Activated CD4-positive, alpha-beta T cell treated with anti-CD3 and anti-CD28 coated beads, Interleukin-2, amount 10 ng/mL, durations not matched to agents 7 days and 5 days (primary cell): ENCODE measurements at regions not wholly inside any gene's neighbourhood (a gene's known extent, or its start where the extent isn't known, plus 50 kb on each side); places are given as distances from the start of the nearest gene placed in this dataset.

Experiments used
- CTCF ChIA-PET: fragments of 350-600 bp; sonication (Branson Sonifier 250); formaldehyde crosslinking; loops from one replicate; lab custom pipeline; 2021; ENCODE audit warnings: antibody characterized with exemption; lab: Charles Lee
- POLR2A ChIA-PET: fragments of 350-600 bp; sonication (Branson Sonifier 250); formaldehyde crosslinking; loops from one replicate; lab custom pipeline; 2021; ENCODE audit warnings: antibody characterized with exemption; lab: Charles Lee
- DNase-seq: peaks from one replicate; pipeline ENCODE4 v3.0.0-alpha.2; 2020
- H3K27ac Mint-ChIP-seq: one replicate; pipeline ENCODE4 v1.8.0; 2021; ENCODE audit warnings: mild to moderate bottlenecking, moderate library complexity, mixed read lengths
- H3K27me3 Mint-ChIP-seq: one replicate; pipeline ENCODE4 v1.8.0; 2021; ENCODE audit warnings: mixed read lengths
- H3K36me3 Mint-ChIP-seq: one replicate; pipeline ENCODE4 v1.8.0; 2021; ENCODE audit warnings: low read depth, mixed read lengths
- H3K4me1 Mint-ChIP-seq: one replicate; pipeline ENCODE4 v1.8.0; 2021; ENCODE audit warnings: mixed read lengths
- H3K4me3 Mint-ChIP-seq: one replicate; pipeline ENCODE4 v1.8.0; 2021; ENCODE audit warnings: mild to moderate bottlenecking, moderate library complexity, mixed read lengths
- H3K9me3 Mint-ChIP-seq: one replicate; pipeline ENCODE4 v1.8.0; 2021; ENCODE audit warnings: mixed read lengths

DNA sequence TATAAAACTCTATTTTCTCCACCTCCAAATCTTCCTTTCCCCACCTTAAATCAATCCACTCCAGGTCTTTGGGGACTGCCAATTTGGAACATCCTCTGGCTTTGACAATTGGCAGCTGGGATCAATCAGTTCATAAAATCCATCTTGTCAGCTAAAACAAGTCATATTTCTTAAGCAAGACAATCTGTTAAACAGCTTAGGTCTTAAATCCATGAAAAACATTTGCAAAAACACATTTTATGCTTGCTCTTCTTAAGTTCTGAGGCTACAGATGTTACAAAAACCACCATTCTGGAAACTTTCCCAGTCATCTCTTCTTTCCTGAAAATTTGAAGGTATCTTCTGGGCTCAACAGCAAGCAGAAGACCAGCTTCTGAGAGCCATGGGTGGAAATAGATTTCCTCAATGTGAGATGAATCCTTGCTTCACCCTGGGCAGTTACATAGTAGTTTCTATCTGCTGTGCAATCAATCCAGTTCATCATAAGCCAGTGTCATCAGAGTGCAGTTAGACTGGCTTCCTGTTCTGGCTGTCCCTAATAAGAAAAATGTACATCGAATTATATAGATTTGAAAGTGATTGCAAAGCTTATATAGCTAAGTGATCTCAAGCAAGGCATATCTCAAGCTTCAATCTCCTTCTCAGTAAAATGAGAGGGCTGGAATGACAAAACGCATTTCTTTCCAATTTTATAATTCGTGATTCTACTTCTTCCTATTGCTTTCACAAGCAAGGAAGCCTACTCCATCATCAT, 402.7 kb upstream of the INTU start:
- Mint-ChIP-seq H3K9me3 (peaks cover 5% of the 10 kb centered on the region), H3K4me3 (no peak overlapping the region), H3K4me1 (no peaks in the 10 kb centered on the region), H3K27ac (no peak overlapping the region), H3K36me3 (no peaks in the 10 kb centered on the region), H3K27me3 (no peaks in the 10 kb centered on the region)
- DNase-seq: no peak
- ChIA-PET POLR2A (no interaction called here), CTCF (no interaction called here)

DNA sequence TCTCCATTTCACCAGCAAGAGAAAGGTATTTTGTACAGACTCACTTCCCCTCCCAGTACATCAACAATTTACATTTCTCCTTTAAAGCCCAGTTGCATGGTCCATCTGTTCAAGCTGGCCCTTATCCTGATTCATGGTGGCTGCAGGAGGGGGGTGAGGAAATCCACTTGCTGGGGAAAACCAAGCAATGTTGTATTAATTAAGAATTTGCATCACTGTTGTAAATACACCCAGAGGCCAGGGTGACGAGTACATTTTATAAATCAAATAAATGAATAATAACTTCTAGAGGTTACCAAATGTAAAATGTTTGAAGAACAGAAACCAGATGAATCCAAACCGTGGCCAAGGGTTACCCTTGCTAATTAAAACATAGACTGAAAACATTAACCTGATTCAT, 395.9 kb upstream of the INTU start:
- H3K4me3 Mint-ChIP-seq: no peak overlapping the region
- H3K27me3 Mint-ChIP-seq: no peaks in the 10 kb centered on the region
- no peaks in the 10 kb centered on the region for H3K36me3 Mint-ChIP-seq
- DNase-seq: no peak
- ChIA-PET POLR2A (no interaction called here), CTCF (no interaction called here)
- no peak overlapping the region for H3K27ac Mint-ChIP-seq
- H3K9me3 Mint-ChIP-seq: peaks cover 3% of the 10 kb centered on the region
- H3K4me1 Mint-ChIP-seq: no peaks in the 10 kb centered on the region

DNA sequence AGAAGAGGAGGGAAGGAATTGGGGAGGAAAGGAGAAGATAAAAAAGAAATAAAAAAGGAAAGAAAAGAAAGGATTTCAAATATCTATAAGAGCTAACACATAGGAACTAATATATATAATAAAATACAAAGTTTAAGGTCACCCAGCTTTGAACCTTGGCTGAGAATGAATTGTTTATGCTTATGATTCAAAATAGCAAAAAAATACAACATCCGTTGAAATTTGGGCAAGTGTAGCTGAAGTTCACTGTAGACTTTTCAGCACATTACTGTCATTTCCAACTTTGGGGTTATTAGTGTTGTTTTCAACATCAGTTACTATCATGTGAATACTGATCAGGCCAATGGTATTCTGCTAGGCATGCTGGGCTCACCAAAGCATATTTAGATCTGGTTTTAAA, 395.2 kb upstream of the INTU start:
- no peak overlapping the region for H3K4me3 Mint-ChIP-seq
- no peaks in the 10 kb centered on the region for H3K36me3 Mint-ChIP-seq
- POLR2A ChIA-PET: no interaction called here
- no peak for DNase-seq
- CTCF ChIA-PET: no interaction called here
- H3K27me3 Mint-ChIP-seq: no peaks in the 10 kb centered on the region
- peaks cover 3% of the 10 kb centered on the region for H3K9me3 Mint-ChIP-seq
- no peaks in the 10 kb centered on the region for H3K4me1 Mint-ChIP-seq
- no peak overlapping the region for H3K27ac Mint-ChIP-seq

DNA sequence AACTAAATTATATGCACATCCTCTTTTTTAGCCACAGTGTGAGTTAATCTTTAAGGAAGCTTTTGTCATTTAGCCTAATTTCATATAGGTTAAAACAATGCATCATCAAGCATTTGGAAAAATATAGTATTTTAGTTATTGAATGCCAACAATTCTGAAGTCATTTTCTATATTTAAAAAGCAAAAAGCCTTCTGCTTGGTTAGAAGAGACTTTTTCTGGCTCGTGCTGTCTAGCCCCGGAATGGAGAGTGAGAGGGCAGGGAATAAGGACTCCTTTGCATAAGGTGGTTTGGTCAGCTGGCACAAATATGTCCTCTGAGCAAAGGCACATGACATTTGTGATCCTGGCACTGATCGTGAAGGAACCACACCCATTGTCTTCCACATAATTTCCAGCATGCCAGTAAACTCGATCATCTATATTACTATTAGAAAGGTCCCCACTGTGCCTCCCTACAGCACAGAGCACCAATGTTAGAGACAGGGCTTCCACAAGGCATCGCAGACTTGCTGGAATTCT, 393.7 kb upstream of the INTU start:
- no peak for DNase-seq
- Mint-ChIP-seq H3K9me3 (peaks cover 3% of the 10 kb centered on the region), H3K4me3 (no peak overlapping the region), H3K4me1 (no peaks in the 10 kb centered on the region), H3K36me3 (no peaks in the 10 kb centered on the region), H3K27ac (no peak overlapping the region), H3K27me3 (no peaks in the 10 kb centered on the region)
- ChIA-PET CTCF (no interaction called here), POLR2A (no interaction called here)

DNA sequence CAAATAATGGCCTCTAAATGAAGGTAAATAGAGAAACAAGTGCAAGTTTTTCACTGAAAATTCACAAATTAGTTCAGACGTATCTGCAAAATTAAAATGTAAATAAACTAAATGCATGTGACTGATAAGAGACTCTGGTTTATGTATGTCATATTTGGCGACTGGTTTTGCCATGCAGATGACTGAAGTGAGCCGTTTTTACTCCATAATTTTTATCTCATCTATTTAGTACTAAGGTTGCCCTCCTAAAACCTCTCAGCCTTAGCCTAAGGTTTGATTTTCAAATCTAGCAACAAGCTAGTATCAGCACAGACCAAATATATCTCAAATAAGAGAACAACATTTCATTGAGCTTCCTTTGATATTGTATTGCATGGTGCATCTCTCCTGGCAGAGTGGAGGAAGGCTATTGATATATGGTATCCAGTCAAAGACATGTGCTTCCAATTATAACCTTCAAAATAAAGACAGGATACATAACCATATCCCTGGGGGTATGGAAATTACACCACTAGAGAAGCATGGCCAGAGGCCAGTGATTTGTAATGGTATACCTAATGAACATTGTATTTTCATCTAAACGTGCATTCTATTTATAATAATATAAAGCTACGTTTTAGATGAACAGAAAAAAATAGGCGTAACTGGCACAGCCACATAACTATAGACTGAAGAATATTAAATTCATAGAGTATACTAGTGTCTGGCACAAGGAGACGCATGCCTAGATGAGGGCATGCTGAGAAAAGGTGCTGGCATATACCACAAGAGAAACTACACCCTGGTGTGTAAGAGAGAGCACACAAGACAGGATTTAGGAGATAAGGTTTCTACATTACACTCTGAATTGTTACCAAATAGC, 392.6 kb upstream of the INTU start:
- no peaks in the 10 kb centered on the region for H3K36me3 Mint-ChIP-seq
- POLR2A ChIA-PET: no interaction called here
- peaks cover 3% of the 10 kb centered on the region for H3K9me3 Mint-ChIP-seq

DNA sequence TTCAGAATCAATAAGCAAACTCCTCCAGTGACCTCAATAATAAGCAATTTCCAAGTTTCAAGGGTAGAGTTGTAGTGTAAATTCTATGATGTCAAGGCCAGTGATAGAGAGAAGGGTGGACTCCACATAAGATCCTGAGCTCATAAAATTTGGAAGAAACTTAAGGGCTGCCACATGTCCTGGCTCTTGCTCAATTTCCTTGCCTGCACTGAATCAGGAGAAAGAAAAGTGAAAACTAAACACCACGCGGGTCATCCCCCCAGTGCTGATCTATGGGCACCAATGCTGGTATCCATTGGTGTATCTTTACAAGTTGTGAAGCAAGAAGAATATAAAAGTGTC, 392.0 kb upstream of the INTU start:
- POLR2A ChIA-PET: no interaction called here
- no peak overlapping the region for H3K4me3 Mint-ChIP-seq
- H3K27me3 Mint-ChIP-seq: no peaks in the 10 kb centered on the region
- DNase-seq: no peak
- peaks cover 2% of the 10 kb centered on the region for H3K9me3 Mint-ChIP-seq
- H3K4me1 Mint-ChIP-seq: no peaks in the 10 kb centered on the region
- CTCF ChIA-PET: no interaction called here
- H3K27ac Mint-ChIP-seq: no peak overlapping the region
- H3K36me3 Mint-ChIP-seq: no peaks in the 10 kb centered on the region

More for the DNA sequence above, 392.6 kb upstream of the INTU start:
- Mint-ChIP-seq H3K4me1 (no peaks in the 10 kb centered on the region), H3K27me3 (no peaks in the 10 kb centered on the region), H3K4me3 (no peak overlapping the region), H3K27ac (no peak overlapping the region)
- DNase-seq: no peak
- CTCF ChIA-PET: no interaction called here

DNA sequence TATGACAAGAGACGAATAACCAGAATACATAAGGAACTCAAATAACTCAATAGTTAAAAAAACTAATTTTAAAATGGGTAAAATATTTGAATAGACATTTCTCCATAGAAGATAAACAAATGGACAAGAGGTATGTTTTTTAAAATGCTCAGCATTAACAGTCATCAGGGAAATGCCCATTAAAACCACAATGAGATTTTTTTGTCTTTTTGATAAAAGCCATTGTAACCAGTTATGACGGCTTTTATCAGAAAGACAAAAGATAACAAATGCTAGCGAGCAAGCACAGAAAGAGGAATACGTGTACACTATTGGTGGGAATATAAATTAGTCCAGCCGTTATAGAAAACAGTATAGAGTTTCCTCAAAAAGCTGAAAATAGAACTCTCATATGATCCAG, 388.2 kb upstream of the INTU start:
- DNase-seq: no peak
- Mint-ChIP-seq H3K27me3 (no peaks in the 10 kb centered on the region), H3K36me3 (no peaks in the 10 kb centered on the region), H3K4me3 (no peak overlapping the region), H3K4me1 (no peaks in the 10 kb centered on the region), H3K27ac (no peak overlapping the region), H3K9me3 (no peaks in the 10 kb centered on the region)
- POLR2A ChIA-PET: no interaction called here
- CTCF ChIA-PET: no interaction called here

DNA sequence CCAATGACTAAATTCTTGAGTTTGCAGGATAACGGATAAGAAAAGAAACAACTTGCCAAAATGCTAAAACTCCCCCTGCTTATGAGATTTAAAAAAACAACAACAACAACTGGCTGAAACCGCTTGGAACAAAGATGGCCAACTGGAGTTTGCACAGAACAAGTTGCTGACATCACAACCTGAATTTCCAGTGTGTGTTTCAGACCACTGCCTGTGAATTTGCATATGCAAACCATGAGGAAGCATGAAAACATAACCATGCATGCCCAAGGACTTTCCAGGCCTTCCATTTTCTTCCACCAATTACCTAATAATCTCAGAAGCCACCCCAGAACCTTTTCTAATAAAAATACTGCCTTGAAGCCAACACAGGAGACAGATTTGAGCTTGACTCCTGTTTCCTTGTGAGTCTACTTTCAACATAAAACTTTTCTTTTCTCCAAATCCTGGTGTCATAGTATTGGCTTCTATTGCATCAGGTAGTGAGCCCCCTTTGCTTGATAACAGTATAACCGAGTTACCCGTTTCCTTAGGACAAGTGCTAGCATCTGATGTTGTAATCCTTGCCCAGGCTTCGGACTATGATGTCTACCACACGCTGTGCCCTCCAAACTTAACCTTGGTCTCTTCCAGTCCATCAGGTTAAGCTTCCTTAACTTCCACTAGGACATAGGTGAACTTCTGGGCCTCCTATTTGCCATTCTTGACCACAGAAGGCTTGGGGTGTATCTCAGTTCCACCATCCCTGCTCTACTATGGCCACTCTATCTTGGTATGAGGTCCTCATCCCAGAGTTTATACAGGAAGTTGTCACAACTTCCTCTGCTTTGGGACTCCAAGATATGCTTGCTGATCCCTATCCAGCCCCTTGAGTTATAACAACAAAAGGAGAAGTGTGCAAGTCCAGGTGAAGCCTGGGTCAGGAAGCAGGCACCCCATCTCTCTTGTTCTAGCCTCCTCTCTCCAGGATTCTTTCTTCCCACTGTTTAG, 385.5 kb upstream of the INTU start:
- DNase-seq: no peak
- Mint-ChIP-seq H3K4me1 (no peaks in the 10 kb centered on the region), H3K4me3 (no peak overlapping the region), H3K9me3 (no peaks in the 10 kb centered on the region), H3K27me3 (no peaks in the 10 kb centered on the region), H3K36me3 (no peaks in the 10 kb centered on the region), H3K27ac (no peak overlapping the region)
- CTCF ChIA-PET: no interaction called here
- POLR2A ChIA-PET: no interaction called here

DNA sequence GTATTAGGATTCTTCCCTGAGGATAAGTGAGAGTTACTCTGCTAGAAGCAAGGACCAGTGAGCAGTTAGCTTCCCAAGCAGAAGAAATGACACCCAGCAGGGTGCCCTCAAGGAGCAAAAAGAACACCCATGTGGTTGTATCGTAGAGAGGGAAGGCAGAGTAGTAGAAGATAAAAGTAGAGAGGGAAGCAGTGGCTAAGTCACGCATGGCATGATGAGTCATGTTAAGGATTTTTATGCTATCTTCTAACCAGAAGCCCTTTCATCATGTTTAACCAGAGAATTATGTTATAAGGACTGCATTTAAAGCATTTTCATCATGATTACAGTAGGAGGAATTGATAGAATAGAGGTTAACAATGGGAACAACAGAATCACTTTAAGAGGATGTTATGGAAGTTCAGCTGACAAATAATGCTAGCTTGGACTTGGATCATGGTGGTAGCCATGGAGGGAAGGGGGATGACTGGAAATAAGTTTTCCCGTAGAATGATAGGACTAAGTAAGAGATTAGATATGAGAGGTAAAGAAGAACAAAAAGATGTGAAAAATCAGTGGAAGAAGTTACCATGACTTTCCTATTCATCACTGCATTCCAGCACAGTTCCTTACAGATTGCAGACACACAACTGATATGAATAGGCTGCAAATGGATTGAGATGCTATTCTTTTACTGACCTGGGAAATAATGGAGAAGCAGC, 383.5 kb upstream of the INTU start:
- POLR2A ChIA-PET: no interaction called here
- no peak overlapping the region for H3K4me3 Mint-ChIP-seq
- no peak for DNase-seq
- H3K4me1 Mint-ChIP-seq: no peaks in the 10 kb centered on the region
- CTCF ChIA-PET: no interaction called here
- no peaks in the 10 kb centered on the region for H3K9me3 Mint-ChIP-seq
- no peaks in the 10 kb centered on the region for H3K27me3 Mint-ChIP-seq
- no peaks in the 10 kb centered on the region for H3K36me3 Mint-ChIP-seq
- no peak overlapping the region for H3K27ac Mint-ChIP-seq

DNA sequence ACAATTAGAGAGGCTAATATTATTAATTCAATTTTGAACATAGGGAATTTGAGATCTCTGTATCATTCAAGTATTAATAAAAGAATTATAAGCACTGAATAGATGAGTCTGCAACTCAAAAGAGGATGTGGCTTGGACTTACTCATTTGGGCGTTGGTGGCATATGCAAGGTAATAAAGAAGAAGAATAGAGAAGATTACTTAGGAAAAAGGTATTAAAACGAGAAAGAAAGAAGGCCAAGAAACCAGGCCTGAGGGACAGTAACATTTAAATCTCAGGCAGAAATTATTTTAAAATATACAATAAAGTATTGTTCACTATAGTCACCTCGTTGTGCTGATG, 383.0 kb upstream of the INTU start:
- H3K4me1 Mint-ChIP-seq: no peaks in the 10 kb centered on the region
- ChIA-PET CTCF (no interaction called here), POLR2A (no interaction called here)
- no peaks in the 10 kb centered on the region for H3K36me3 Mint-ChIP-seq
- H3K9me3 Mint-ChIP-seq: no peaks in the 10 kb centered on the region
- H3K27ac Mint-ChIP-seq: no peak overlapping the region
- DNase-seq: no peak
- H3K27me3 Mint-ChIP-seq: no peaks in the 10 kb centered on the region
- no peak overlapping the region for H3K4me3 Mint-ChIP-seq

DNA sequence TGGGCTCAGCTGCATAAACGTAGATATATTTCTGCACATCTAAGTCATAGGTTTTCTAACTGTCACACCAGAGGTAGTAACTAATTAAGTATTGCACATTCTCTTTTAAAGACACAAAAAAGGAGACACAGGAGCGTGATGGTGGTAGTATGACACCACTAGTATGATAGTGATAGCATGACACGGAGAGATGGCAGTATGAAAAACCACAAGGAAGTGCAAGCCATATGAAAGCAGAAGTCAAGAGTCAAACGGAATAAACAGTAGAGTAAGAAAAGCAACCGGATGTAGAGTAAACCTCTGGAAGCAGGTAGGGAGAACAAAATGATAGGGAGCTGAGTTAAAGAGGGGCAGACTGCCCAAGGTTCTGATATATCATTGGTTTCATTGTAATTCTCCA, 382.2 kb upstream of the INTU start:
- Mint-ChIP-seq H3K36me3 (no peaks in the 10 kb centered on the region), H3K27me3 (no peaks in the 10 kb centered on the region), H3K9me3 (no peaks in the 10 kb centered on the region), H3K27ac (no peak overlapping the region), H3K4me1 (no peaks in the 10 kb centered on the region), H3K4me3 (no peak overlapping the region)
- ChIA-PET POLR2A (no interaction called here), CTCF (no interaction called here)
- DNase-seq: no peak

DNA sequence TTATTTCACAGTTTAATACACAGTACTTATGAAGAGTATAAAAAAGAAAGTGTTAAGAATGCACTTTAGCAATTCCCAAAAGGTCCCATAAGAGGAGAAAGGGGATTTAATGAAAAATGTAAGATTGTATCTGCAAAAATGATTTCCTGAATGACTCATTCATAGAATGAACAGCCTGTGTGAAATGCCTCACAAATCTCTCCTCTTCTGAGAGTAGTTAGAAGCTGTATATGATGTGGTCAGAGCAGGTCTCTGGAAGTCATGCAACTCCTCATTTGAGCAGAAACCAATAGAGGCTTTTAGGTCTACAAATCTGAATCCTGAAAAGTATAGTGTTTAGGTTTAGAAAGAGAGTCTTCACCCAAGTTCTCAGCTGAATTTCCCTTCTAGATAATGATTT, 381.3 kb upstream of the INTU start:
- no peaks in the 10 kb centered on the region for H3K4me1 Mint-ChIP-seq
- H3K27ac Mint-ChIP-seq: no peak overlapping the region
- H3K36me3 Mint-ChIP-seq: no peaks in the 10 kb centered on the region
- DNase-seq: no peak
- H3K9me3 Mint-ChIP-seq: no peaks in the 10 kb centered on the region
- ChIA-PET CTCF (no interaction called here), POLR2A (no interaction called here)
- no peaks in the 10 kb centered on the region for H3K27me3 Mint-ChIP-seq
- H3K4me3 Mint-ChIP-seq: no peak overlapping the region
